GM18520 (cell line): ENCODE measurements at regions not wholly inside any gene's neighbourhood (a gene's known extent, or its start where the extent isn't known, plus 50 kb on each side); places are given as distances from the start of the nearest gene placed in this dataset.

Experiments
- ATAC-seq: cut with Tn5 transposase; IDR thresholded peaks from one replicate; pipeline ENCODE4 v1.9.1; 2021; ENCODE audit not compliant: unreplicated experiment

DNA sequence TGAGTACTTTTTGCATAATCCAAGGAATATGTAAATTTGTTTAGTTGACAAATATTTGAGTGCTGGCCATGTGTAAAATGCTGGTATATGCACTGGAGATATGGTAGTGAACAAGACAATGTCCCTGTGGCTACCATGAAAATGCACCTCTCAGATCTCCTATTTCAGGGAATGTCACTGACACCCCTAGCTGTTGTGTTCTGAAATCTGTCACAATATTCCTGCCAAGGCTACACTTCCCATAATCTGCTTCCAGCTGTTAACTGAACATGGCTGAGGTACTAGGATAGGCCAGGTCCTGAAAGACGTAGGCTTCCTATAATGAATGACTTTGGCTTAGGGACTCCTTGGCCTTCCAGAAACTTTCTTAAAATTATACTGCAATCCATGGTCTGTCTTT is 197.8 kb downstream of the ZNF648 start:
- no peak for ATAC-seq

DNA sequence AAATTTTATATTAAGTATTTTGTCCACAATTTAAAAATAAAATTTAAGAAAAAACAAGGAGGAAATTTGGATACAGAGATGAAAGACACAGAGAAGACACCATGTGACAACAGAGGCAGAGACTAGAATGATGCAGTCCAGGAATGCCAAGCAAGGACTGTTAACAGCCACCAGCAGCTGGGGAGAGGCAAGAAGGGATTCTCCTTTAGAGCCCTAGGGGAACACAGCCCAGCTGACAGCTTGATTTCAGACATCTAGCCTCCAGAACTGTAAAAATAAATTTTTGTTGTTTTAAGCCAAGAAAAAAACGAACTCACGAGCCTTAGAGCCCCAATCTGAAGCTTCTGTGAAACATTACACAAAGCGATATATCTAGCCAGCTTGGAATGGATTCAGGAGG is 198.5 kb downstream of the ZNF648 start:
- no peak for ATAC-seq

GRCh38 chr1:181858135-181858534 is 203.4 kb downstream of the ZNF648 start:
- ATAC-seq: no peak
